H9 (cell line): ENCODE measurements at regions not wholly inside any gene's neighbourhood (a gene's known extent, or its start where the extent isn't known, plus 50 kb on each side); places are given as distances from the start of the nearest gene placed in this dataset.

ENCODE experiments used
- DNase-seq: peaks from one replicate; pipeline ENCODE4 v3.0.0-alpha.2; 2017
- H2AFZ ChIP-seq: one replicate; pipeline ENCODE4 v1.6.1; 2013; ENCODE audit warnings: mild to moderate bottlenecking, low read length, control low read depth, moderate library complexity
- H2AK5ac ChIP-seq: 2 replicates; pipeline ENCODE4 v1.6.1; 2013; ENCODE audit warnings: low read length, control low read depth, mixed read lengths; ENCODE audit not compliant: insufficient read length
- H2BK120ac ChIP-seq: one replicate; pipeline ENCODE4 v1.6.1; 2013; ENCODE audit warnings: low read depth, mild to moderate bottlenecking, low read length, control low read depth, inconsistent platforms; ENCODE audit not compliant: poor library complexity, severe bottlenecking
- H2BK12ac ChIP-seq: 2 replicates; pipeline ENCODE4 v1.6.1; 2013; ENCODE audit warnings: low read length, control low read depth, mixed read lengths, low read depth; ENCODE audit not compliant: insufficient read length
- H2BK15ac ChIP-seq: 2 replicates; pipeline ENCODE4 v1.6.1; 2013; ENCODE audit warnings: low read depth, low read length, control low read depth
- H2BK20ac ChIP-seq: one replicate; pipeline ENCODE4 v1.6.1; 2013; ENCODE audit warnings: low read depth, mild to moderate bottlenecking, low read length, control low read depth, inconsistent platforms; ENCODE audit not compliant: poor library complexity, severe bottlenecking
- H2BK5ac ChIP-seq: 2 replicates; pipeline ENCODE4 v1.6.1; 2013; ENCODE audit warnings: low read length, control low read depth, mixed read lengths; ENCODE audit not compliant: insufficient read length
- H3K14ac ChIP-seq: 2 replicates; pipeline ENCODE4 v1.6.1; 2013; ENCODE audit warnings: low read length, control low read depth; ENCODE audit not compliant: insufficient read depth
- H3K18ac ChIP-seq: 2 replicates; pipeline ENCODE4 v1.6.1; 2013; ENCODE audit warnings: low read depth, mild to moderate bottlenecking, mixed read lengths, low read length, control low read depth; ENCODE audit not compliant: insufficient read length
- H3K23ac ChIP-seq: 2 replicates; pipeline ENCODE4 v1.6.1; 2013; ENCODE audit warnings: low read length, control low read depth, mixed read lengths, low read depth; ENCODE audit not compliant: insufficient read length
- H3K23me2 ChIP-seq: 2 replicates; pipeline ENCODE4 v1.6.1; 2013; ENCODE audit warnings: low read depth, mild to moderate bottlenecking, mixed read lengths, low read length, control low read depth; ENCODE audit not compliant: insufficient read length, poor library complexity, severe bottlenecking
- H3K27ac ChIP-seq: 2 replicates; pipeline ENCODE4 v1.5.1; 2013; ENCODE audit warnings: low read length, control low read depth, mixed read lengths, low read depth; ENCODE audit not compliant: insufficient read length
- H3K27me3 ChIP-seq: 2 replicates; pipeline ENCODE4 v1.6.1; 2013; ENCODE audit warnings: low read length, control low read depth, inconsistent platforms; ENCODE audit not compliant: insufficient read depth
- H3K4ac ChIP-seq: 2 replicates; pipeline ENCODE4 v1.6.1; 2013; ENCODE audit warnings: low read depth, mild to moderate bottlenecking, control low read depth, inconsistent platforms, low read length, moderate library complexity
- H3K4me1 ChIP-seq: 2 replicates; pipeline ENCODE4 v1.6.1; 2013; ENCODE audit warnings: low read length, control low read depth, inconsistent platforms; ENCODE audit not compliant: insufficient read depth
- H3K4me2 ChIP-seq: 2 replicates; pipeline ENCODE4 v1.6.1; 2013; ENCODE audit warnings: low read length, control low read depth, mixed read lengths; ENCODE audit not compliant: insufficient read length, insufficient read depth
- H3K56ac ChIP-seq: 2 replicates; pipeline ENCODE4 v1.6.1; 2013; ENCODE audit warnings: low read depth, mild to moderate bottlenecking, mixed read lengths, low read length, control low read depth; ENCODE audit not compliant: insufficient read length
- H3K79me1 ChIP-seq: 2 replicates; pipeline ENCODE4 v1.6.1; 2013; ENCODE audit warnings: low read depth, mild to moderate bottlenecking, moderate library complexity, low read length, control low read depth, inconsistent platforms; ENCODE audit not compliant: insufficient read depth, poor library complexity, severe bottlenecking
- H3K79me2 ChIP-seq: 2 replicates; pipeline ENCODE4 v1.6.1; 2013; ENCODE audit warnings: low read length, control low read depth, inconsistent platforms; ENCODE audit not compliant: insufficient read depth
- H3K9ac ChIP-seq: 2 replicates; pipeline ENCODE4 v1.6.1; 2013; ENCODE audit warnings: low read length, control low read depth, mixed read lengths; ENCODE audit not compliant: insufficient read length; ENCODE audit errors: extremely low read depth
- H3K9me3 ChIP-seq: one replicate; pipeline ENCODE4 v1.6.1; 2013; ENCODE audit warnings: low read depth, low read length, inconsistent platforms; ENCODE audit not compliant: control insufficient read depth
- H3T11ph ChIP-seq: one replicate; pipeline ENCODE4 v1.6.1; 2013; ENCODE audit warnings: mild to moderate bottlenecking, low read length, control low read depth, inconsistent platforms
- H4K20me1 ChIP-seq: one replicate; pipeline ENCODE4 v1.6.1; 2013; ENCODE audit not compliant: control insufficient read depth, insufficient read length, insufficient read depth
- H4K5ac ChIP-seq: 2 replicates; pipeline ENCODE4 v1.6.1; 2013; ENCODE audit warnings: low read depth, mild to moderate bottlenecking, mixed read lengths, low read length, control low read depth; ENCODE audit not compliant: insufficient read length
- H4K8ac ChIP-seq: replicated peaks from 2 replicates; pipeline ENCODE4 v1.6.1; 2013; ENCODE audit warnings: low read length, control low read depth, mixed read lengths, low read depth; ENCODE audit not compliant: insufficient read length
- H4K91ac ChIP-seq: 2 replicates; pipeline ENCODE4 v1.6.1; 2013; ENCODE audit warnings: low read depth, mild to moderate bottlenecking, moderate library complexity, mixed read lengths, low read length, control low read depth; ENCODE audit not compliant: insufficient read length
- H3K27ac Mint-ChIP-seq, 3 experiments: 2 replicates in 2 of 3; 3 replicates in 1 of 3; pipeline ENCODE4 v1.8.0; 2020 to 2021; ENCODE audit warnings: mixed read lengths in 3 of 3, mild to moderate bottlenecking in 1 of 3, moderate library complexity in 1 of 3
- H3K27me3 Mint-ChIP-seq: 2 replicates; pipeline ENCODE4 v1.8.0; 2021; ENCODE audit warnings: low read depth, mild to moderate bottlenecking, moderate library complexity, mixed read lengths
- H3K36me3 Mint-ChIP-seq, 3 experiments: 2 replicates in 2 of 3; 3 replicates in 1 of 3; pipeline ENCODE4 v1.8.0; 2020 to 2021; ENCODE audit warnings: low read depth in 3 of 3, mixed read lengths in 3 of 3; ENCODE audit not compliant: insufficient read depth in 1 of 3
- H3K4me1 Mint-ChIP-seq, 2 experiments: 2 replicates each; pipeline ENCODE4 v1.8.0; 2020; ENCODE audit warnings: mixed read lengths in 2 of 2
- H3K4me3 Mint-ChIP-seq, 2 experiments: 2 replicates in 1 of 2; 3 replicates in 1 of 2; pipeline ENCODE4 v1.8.0; 2020 to 2021; ENCODE audit warnings: mild to moderate bottlenecking in 2 of 2, mixed read lengths in 2 of 2, moderate library complexity in 1 of 2
- H3K9me3 Mint-ChIP-seq, 2 experiments: 2 replicates in 1 of 2; 3 replicates in 1 of 2; pipeline ENCODE4 v1.8.0; 2020; ENCODE audit warnings: mild to moderate bottlenecking in 2 of 2, mixed read lengths in 2 of 2, moderate library complexity in 1 of 2
- TF ChIP-seq, protein P1 (sequence below): fragments of 200-600 bp; sonication (generic); conservative IDR thresholded peaks from 3 replicates; pipeline ENCODE4 v1.8.0; 2021; ENCODE audit warnings: antibody characterized with exemption, mild to moderate bottlenecking

DNA sequence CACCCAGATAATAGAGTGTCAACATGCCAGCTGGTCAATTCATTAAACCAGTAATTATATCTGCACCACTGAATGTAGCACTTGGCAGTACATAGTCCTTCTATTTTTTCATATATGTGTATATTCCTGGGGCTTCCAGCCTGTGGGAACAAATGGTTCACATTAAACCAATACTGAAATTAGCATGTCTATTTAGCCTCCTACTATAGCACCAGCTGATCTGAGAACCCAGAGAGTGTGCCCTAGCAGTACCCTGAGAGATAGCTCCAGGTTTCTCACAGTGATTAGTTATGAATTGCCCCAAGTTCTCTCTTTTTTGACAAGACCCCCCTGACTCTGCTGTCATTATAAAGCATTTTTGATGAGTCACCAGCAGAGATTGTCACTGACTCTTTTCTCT, 1097.3 kb upstream of the FLRT2 start:
- H4K20me1 ChIP-seq: no peaks in the 10 kb centered on the region
- no peaks in the 10 kb centered on the region for H3K9me3 ChIP-seq
- H4K5ac ChIP-seq: no peak overlapping the region
- H2BK12ac ChIP-seq: no peak overlapping the region
- H3K27me3 Mint-ChIP-seq: no peaks in the 10 kb centered on the region
- H3K27ac Mint-ChIP-seq: no peak overlapping the region
- no peak overlapping the region for H4K8ac ChIP-seq
- no peak overlapping the region for H2BK20ac ChIP-seq
- no peaks in the 10 kb centered on the region for H3K4me1 ChIP-seq
- H3K79me2 ChIP-seq: no peaks in the 10 kb centered on the region
- no peak overlapping the region for H3K27ac ChIP-seq
- no peak overlapping the region for H3K4me3 Mint-ChIP-seq
- H3K4ac ChIP-seq: no peak overlapping the region
- H3K9ac ChIP-seq: no peak overlapping the region
- no peak overlapping the region for H2AK5ac ChIP-seq
- no peak overlapping the region for H3K18ac ChIP-seq
- no peak overlapping the region for H3K23ac ChIP-seq
- no peaks in the 10 kb centered on the region; a peak in 1 of 7 replicates for H3K36me3 Mint-ChIP-seq
- H3K79me1 ChIP-seq: no peaks in the 10 kb centered on the region
- H3K27me3 ChIP-seq: no peaks in the 10 kb centered on the region
- H3K14ac ChIP-seq: no peak overlapping the region
- H4K91ac ChIP-seq: no peak overlapping the region
- no peaks in the 10 kb centered on the region for H3K23me2 ChIP-seq
- H3T11ph ChIP-seq: no peak overlapping the region
- TF ChIP-seq, protein P1, sequence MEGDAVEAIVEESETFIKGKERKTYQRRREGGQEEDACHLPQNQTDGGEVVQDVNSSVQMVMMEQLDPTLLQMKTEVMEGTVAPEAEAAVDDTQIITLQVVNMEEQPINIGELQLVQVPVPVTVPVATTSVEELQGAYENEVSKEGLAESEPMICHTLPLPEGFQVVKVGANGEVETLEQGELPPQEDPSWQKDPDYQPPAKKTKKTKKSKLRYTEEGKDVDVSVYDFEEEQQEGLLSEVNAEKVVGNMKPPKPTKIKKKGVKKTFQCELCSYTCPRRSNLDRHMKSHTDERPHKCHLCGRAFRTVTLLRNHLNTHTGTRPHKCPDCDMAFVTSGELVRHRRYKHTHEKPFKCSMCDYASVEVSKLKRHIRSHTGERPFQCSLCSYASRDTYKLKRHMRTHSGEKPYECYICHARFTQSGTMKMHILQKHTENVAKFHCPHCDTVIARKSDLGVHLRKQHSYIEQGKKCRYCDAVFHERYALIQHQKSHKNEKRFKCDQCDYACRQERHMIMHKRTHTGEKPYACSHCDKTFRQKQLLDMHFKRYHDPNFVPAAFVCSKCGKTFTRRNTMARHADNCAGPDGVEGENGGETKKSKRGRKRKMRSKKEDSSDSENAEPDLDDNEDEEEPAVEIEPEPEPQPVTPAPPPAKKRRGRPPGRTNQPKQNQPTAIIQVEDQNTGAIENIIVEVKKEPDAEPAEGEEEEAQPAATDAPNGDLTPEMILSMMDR: no peak
- H3K9me3 Mint-ChIP-seq: no peaks in the 10 kb centered on the region
- DNase-seq: no peak
- peaks cover 17 to 18% of the 10 kb centered on the region in 2 experiments for H3K4me1 Mint-ChIP-seq
- no peak overlapping the region for H2BK5ac ChIP-seq
- H3K56ac ChIP-seq: no peak overlapping the region
- H3K4me2 ChIP-seq: no peak overlapping the region
- no peak overlapping the region for H2BK120ac ChIP-seq
- no peak overlapping the region for H2AFZ ChIP-seq
- no peak overlapping the region for H2BK15ac ChIP-seq
